GM12872 (cell line): ENCODE measurements at regions not wholly inside any gene's neighbourhood (a gene's known extent, or its start where the extent isn't known, plus 50 kb on each side); places are given as distances from the start of the nearest gene placed in this dataset.

Experiments
- TF ChIP-seq, protein P1 (sequence below): IDR thresholded peaks from 3 replicates; pipeline ENCODE4 v1.5.1; 2011; ENCODE audit warnings: low read depth, mild to moderate bottlenecking, low read length, moderate library complexity; ENCODE audit not compliant: insufficient read depth

DNA sequence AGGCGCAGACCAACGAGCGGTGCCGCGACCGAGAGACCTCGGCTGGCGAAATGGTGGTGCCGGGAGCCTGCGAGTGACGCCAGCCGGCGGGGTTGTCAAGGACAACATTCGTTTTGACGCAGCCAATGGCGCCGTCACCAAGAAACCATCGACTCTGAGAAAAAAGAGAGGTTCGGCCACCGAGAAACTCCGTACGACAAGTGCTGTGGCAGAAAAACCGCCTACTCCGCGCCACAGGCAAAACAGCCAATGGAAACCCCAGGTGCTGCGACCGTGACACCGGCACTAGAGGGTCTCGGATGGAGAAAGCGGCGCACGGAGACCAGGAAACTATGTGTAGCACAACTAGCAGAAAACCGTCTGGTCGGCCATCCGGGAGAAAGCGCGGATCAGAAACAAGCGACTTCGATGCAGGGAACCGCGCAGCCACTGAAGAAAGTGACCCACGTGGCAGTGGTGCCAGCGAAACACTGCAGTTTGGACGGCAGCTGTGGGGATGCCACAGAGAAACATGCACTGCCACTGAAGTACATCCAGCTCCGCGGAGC, 88.8 kb downstream of the ANXA2R start:
- TF ChIP-seq, protein P1, sequence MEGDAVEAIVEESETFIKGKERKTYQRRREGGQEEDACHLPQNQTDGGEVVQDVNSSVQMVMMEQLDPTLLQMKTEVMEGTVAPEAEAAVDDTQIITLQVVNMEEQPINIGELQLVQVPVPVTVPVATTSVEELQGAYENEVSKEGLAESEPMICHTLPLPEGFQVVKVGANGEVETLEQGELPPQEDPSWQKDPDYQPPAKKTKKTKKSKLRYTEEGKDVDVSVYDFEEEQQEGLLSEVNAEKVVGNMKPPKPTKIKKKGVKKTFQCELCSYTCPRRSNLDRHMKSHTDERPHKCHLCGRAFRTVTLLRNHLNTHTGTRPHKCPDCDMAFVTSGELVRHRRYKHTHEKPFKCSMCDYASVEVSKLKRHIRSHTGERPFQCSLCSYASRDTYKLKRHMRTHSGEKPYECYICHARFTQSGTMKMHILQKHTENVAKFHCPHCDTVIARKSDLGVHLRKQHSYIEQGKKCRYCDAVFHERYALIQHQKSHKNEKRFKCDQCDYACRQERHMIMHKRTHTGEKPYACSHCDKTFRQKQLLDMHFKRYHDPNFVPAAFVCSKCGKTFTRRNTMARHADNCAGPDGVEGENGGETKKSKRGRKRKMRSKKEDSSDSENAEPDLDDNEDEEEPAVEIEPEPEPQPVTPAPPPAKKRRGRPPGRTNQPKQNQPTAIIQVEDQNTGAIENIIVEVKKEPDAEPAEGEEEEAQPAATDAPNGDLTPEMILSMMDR = no peak

DNA sequence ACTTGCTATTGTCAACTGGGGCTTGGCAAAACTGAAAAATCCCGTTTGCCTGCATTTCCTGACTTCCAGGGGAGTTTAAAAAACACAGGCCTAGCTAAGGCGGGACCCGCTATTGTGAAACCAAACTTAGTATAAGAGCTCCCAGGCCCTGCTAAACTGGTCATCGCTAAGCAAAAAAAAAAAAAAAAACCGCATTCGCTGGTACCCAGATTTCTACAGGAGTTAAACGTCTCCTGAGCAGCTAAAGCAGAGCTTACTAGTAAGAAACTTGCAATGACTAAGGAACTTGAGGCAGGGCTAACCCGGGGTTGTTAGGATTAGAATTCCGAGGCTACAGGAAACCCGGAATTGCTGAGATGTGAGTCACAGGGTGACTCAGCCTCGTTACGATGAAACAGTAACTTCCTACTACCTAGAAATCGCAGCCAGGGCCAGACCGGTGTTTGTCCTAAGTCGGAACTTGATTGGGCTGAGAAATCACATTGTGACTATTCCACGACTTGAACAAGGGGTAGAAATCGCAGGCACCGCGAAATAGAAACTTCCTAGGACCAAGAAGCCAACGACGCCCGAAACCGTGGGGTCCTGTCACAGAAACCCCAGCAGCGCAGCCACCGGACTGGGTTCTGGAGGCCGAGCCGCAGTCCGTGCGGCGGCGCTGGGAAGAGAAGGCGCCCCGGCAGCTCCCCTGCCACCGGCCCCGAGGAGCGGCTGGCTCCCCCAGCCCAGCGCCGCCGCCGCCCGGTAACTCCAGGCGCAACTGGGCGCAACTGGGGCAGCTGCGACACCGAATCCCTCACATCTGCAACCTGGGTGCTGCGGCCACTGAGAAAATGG, 89.4 kb downstream of the ANXA2R start:
- TF ChIP-seq, protein P1 = no peak

DNA sequence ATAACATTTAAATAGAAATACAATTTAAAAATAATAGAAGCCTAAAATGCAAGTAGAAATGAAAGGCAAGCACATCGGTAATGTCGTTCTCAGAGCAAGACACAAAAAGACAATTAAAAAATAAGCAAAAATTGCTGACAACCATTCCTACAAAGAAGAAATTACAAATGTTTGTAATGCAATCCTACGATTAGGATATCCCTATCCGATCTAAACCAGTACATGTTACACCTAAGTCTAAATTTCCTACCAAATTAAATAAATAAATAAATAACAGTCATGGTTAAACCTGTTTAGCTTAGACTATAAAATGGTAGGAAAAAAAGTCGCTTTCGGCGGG, 90.0 kb downstream of the ANXA2R start:
- TF ChIP-seq, protein P1 = no peak

DNA sequence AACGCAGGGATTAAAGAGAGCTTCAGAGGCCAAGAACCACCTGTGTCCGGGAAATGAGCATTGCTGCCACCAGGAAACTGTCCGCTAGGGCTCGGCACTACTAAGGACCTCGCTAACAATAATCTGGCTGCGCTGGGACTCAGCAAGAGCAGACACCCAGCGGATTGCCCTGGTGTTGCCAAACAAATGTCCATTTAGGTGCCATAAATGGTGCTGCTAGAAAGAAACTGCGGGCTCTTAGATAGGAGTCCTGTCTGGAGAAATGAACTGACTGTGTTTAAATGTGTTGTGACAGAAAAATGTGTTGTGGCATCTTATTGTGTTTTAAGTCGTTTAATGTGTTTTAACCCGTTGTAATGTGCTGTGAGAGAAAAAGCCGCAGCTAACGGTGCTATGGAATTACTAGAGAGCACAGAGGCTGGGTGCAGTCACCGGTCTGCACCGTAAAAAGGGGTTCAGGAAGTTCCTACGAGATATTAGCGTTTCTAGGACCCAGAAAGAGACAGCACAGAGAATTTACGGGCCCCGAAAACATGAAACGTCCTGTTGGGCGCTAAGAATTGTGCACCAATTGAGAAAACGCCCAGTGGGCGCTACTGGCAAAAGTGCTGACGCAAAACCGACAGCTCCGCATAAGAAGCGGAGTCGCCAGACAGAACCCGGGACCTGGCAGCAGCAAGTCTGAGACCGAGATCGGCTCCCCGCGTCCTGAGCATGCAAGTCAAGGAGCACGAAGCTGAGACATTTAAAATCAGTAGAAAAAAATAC, 90.6 kb downstream of the ANXA2R start:
- TF ChIP-seq, protein P1 = peak; percentile 78

DNA sequence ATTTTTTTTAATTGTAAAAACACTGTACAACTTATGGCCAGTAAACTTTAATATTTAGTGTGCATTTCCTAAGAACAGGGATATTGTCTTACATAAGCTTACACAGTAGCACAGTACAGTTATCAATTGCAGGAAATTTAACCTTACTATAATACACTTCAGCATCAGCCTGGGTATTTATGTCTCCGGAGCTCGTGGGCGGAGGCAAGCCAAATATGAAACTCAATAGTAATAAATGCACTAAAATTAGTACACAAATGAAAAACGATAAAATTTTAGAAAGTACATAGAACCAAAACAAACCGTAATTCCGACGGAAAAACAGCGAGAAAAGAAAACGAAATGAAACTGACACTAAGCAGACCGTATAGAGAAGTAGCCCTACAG, 91.2 kb downstream of the ANXA2R start:
- TF ChIP-seq, protein P1 = no peak

DNA sequence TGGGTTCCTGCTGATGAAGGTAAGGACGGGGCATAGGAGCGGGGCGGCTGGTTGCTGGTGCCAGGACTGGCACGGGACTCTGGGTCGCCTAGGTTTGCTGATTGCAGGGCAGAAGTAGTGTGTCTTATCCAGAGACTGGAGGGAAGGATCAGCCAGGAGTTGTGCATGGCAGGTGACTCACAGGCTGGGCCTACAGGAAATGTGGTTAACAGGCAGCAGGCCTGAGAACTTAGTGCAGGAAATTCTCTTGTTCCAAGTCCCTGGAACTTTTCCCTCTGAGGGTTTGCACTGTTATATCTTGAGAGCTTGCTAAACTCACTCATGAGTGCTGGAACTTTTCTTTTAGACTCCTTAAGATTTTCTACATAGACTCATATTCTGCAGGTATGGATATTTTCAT, 95.1 kb downstream of the ANXA2R start:
- TF ChIP-seq, protein P1 = no peak

DNA sequence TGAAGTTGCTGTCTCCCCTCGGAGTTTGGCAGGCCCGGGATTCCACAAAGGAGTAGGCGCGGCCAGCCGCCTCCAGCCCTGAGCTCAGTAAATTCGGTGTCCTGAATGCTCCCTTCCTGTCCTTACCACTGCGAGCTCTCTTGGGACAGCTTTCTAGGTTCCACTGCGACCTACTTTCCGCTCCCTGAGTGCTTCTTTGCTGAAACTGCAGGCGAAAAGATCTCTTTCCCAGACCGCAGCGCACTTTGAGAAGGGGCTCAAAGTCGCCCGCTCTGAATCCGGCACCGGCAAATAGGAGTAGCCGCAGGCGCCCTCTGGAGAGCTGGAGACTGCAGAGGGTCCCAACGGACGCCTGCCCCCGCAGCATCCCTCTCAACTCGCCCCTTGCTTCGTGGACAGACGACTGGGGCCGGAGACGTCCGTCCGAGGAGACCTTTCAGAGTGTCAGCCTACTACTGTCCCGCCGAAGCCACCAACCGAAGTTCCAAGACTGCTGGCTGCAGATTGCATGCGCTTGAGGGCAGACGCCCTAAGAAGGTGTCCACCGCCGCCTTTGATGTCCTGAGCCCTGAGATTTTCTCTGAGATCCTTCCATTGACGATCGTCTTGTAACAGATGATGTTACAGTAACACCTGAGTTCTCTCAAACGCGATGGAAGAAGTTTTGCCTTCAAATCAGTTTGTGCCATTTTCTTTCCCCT, 96.0 kb downstream of the ANXA2R start:
- TF ChIP-seq, protein P1 = no peak
